A549 (cell line): ENCODE measurements at regions not wholly inside any gene's neighbourhood (a gene's known extent, or its start where the extent isn't known, plus 50 kb on each side); places are given as distances from the start of the nearest gene placed in this dataset.

Experiments
- BHLHE40 ChIP-seq: IDR thresholded peaks from 2 replicates; pipeline ENCODE4 v1.6.1; 2012; ENCODE audit warnings: low read depth, low read length, inconsistent platforms
- CHD2 ChIP-seq: fragments of 150-350 bp; IDR thresholded peaks from 2 replicates; pipeline ENCODE4 v1.6.1; 2014; ENCODE audit warnings: low read length; ENCODE audit not compliant: partially characterized antibody
- EHF ChIP-seq: fragments of 250-450 bp; sonication (Bioruptor Pico); IDR thresholded peaks from 2 replicates; pipeline ENCODE4 v1.5.0; 2020; ENCODE audit warnings: mild to moderate bottlenecking
- EHMT2 ChIP-seq: fragments of 200-600 bp; sonication (generic); IDR thresholded peaks from 2 replicates; pipeline ENCODE4 v1.6.1; 2016; ENCODE audit warnings: antibody characterized with exemption, low read depth, mild to moderate bottlenecking, moderate library complexity
- ELK1 ChIP-seq: fragments of 150-350 bp; IDR thresholded peaks from 2 replicates; pipeline ENCODE4 v1.6.1; 2014; ENCODE audit warnings: low read depth, mild to moderate bottlenecking, low read length
- POLR2A ChIP-seq: IDR thresholded peaks from 2 replicates; pipeline ENCODE4 v1.6.1; 2012; ENCODE audit warnings: mild to moderate bottlenecking, low read length
- RAD21 ChIP-seq, 2 experiments: fragments of >200 bp in 1 of 2; sonication (Bioruptor Twin) in 1 of 2; formaldehyde crosslinking in 1 of 2; IDR thresholded peaks in 1 of 2; conservative IDR thresholded peaks in 1 of 2; 2 replicates in 1 of 2; 3 replicates in 1 of 2; pipeline ENCODE4 v1.6.1; 2012 to 2018; ENCODE audit warnings: inconsistent platforms in 1 of 2
- TF ChIP-seq, protein P1 (sequence below): fragments of >200 bp; sonication (Bioruptor Twin); formaldehyde crosslinking; IDR thresholded peaks from 3 replicates; pipeline ENCODE4 v1.5.1; 2016

- TF ChIP-seq, protein P1, sequence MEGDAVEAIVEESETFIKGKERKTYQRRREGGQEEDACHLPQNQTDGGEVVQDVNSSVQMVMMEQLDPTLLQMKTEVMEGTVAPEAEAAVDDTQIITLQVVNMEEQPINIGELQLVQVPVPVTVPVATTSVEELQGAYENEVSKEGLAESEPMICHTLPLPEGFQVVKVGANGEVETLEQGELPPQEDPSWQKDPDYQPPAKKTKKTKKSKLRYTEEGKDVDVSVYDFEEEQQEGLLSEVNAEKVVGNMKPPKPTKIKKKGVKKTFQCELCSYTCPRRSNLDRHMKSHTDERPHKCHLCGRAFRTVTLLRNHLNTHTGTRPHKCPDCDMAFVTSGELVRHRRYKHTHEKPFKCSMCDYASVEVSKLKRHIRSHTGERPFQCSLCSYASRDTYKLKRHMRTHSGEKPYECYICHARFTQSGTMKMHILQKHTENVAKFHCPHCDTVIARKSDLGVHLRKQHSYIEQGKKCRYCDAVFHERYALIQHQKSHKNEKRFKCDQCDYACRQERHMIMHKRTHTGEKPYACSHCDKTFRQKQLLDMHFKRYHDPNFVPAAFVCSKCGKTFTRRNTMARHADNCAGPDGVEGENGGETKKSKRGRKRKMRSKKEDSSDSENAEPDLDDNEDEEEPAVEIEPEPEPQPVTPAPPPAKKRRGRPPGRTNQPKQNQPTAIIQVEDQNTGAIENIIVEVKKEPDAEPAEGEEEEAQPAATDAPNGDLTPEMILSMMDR, result no peak
- TF ChIP-seq ELK1 (no peak), POLR2A (no peak), EHMT2 (no peak), CHD2 (no peak), EHF (no peak), BHLHE40 (no peak), RAD21 (conservative IDR thresholded peaks at IDR 0.05 in 1 of 2, IDR thresholded peaks at IDR 0.05 in 1 of 2) (no peak)
These were observed 346.0 kb upstream of the NCAM1 start for GRCh38 chr11:112615238-112615637.
